Smooth muscle cell (in vitro differentiated cells): ENCODE measurements at regions not wholly inside any gene's neighbourhood (a gene's known extent, or its start where the extent isn't known, plus 50 kb on each side); places are given as distances from the start of the nearest gene placed in this dataset.
"Not testable (repeated sequence)": the region's sequence is repeated elsewhere in the genome, so short reads cannot be mapped to it uniquely, and the experiment has no call there.

Experiments used
- DNase-seq: peaks from one replicate; lab custom pipeline; 2025; ENCODE audit not compliant: unreplicated experiment; lab: John Stamatoyannopoulos, UW
- H2AFZ ChIP-seq: fragments of 200-600 bp; sonication (generic); 2 replicates; pipeline ENCODE4 v1.6.0; 2016; ENCODE audit warnings: antibody characterized with exemption, low read depth, mild to moderate bottlenecking
- H3F3A ChIP-seq: fragments of 200-600 bp; sonication (generic); 2 replicates; pipeline ENCODE4 v1.6.0; 2017; ENCODE audit warnings: antibody characterized with exemption, low read depth
- H3K27ac ChIP-seq: fragments of 200-600 bp; sonication (generic); 2 replicates; pipeline ENCODE4 v1.5.1; 2016; ENCODE audit warnings: low read depth, mild to moderate bottlenecking
- H3K27me3 ChIP-seq: fragments of 200-600 bp; sonication (generic); 2 replicates; pipeline ENCODE4 v1.6.1; 2016; ENCODE audit warnings: low read depth, mild to moderate bottlenecking
- H3K36me3 ChIP-seq: fragments of 200-600 bp; sonication (generic); 2 replicates; pipeline ENCODE4 v1.5.1; 2016; ENCODE audit warnings: low read depth
- H3K4me1 ChIP-seq: fragments of 200-600 bp; sonication (generic); 2 replicates; pipeline ENCODE4 v1.5.1; 2016; ENCODE audit warnings: low read depth
- H3K4me2 ChIP-seq: fragments of 200-600 bp; sonication (generic); 2 replicates; pipeline ENCODE4 v1.6.0; 2016; ENCODE audit warnings: mild to moderate bottlenecking
- H3K4me3 ChIP-seq: fragments of 200-600 bp; sonication (generic); 2 replicates; pipeline ENCODE4 v1.5.1; 2016; ENCODE audit warnings: mild to moderate bottlenecking
- H3K79me2 ChIP-seq: fragments of 200-600 bp; sonication (generic); 2 replicates; pipeline ENCODE4 v1.6.0; 2016; ENCODE audit warnings: low read depth, mild to moderate bottlenecking
- H3K9ac ChIP-seq: fragments of 200-600 bp; sonication (generic); 2 replicates; pipeline ENCODE4 v1.6.0; 2016; ENCODE audit warnings: low read depth
- H3K9me3 ChIP-seq: fragments of 200-600 bp; sonication (generic); replicated peaks from 2 replicates; pipeline ENCODE4 v1.5.1; 2016; ENCODE audit warnings: low read depth
- H4K20me1 ChIP-seq: fragments of 200-600 bp; sonication (generic); 2 replicates; pipeline ENCODE4 v1.6.0; 2016; ENCODE audit warnings: low read depth
- WGBS: methylation state at CpG from one replicate; pipeline ENCODE4 v1.1.7; 2016; ENCODE audit warnings: low lambda C conversion rate; 5-methylcytosine and 5-hydroxymethylcytosine counted together
- TF ChIP-seq, protein P1 (sequence below): fragments of 200-600 bp; sonication (generic); IDR thresholded peaks from 2 replicates; pipeline ENCODE4 v1.5.1; 2017; ENCODE audit warnings: borderline replicate concordance, mild to moderate bottlenecking, antibody characterized with exemption; ENCODE audit not compliant: insufficient read depth, poor library complexity, severe bottlenecking

DNA sequence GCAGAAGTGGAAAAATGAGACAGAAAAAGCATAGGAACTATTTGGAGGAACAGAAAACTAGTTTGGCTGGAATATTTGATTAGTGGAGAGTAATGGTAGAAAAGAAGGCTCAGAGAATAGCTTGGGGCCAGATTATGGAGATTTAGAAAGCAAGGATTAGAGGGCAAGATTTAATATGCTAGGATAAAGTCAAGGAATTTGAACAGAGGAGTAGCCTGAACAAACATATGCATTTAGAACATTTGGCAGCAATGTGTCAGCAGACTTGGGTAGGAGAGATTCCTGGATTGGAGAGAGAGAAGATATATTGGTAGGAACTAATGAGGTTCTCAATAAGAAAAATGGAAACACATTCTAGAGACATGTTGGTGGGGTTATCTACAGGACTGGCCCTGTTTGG, 229.2 kb upstream of the PKP2 start:
- Histone ChIP-seq H3K4me1 (no peaks in the 10 kb centered on the region), H3K9ac (no peak overlapping the region), H3K27ac (no peak overlapping the region), H3K27me3 (no peaks in the 10 kb centered on the region), H3K4me2 (no peak overlapping the region), H2AFZ (no peak overlapping the region), H3K36me3 (no peaks in the 10 kb centered on the region), H4K20me1 (no peaks in the 10 kb centered on the region), H3F3A (no peaks in the 10 kb centered on the region), H3K79me2 (no peaks in the 10 kb centered on the region), H3K9me3 (no peaks in the 10 kb centered on the region), H3K4me3 (no peak overlapping the region)
- TF ChIP-seq, protein P1, sequence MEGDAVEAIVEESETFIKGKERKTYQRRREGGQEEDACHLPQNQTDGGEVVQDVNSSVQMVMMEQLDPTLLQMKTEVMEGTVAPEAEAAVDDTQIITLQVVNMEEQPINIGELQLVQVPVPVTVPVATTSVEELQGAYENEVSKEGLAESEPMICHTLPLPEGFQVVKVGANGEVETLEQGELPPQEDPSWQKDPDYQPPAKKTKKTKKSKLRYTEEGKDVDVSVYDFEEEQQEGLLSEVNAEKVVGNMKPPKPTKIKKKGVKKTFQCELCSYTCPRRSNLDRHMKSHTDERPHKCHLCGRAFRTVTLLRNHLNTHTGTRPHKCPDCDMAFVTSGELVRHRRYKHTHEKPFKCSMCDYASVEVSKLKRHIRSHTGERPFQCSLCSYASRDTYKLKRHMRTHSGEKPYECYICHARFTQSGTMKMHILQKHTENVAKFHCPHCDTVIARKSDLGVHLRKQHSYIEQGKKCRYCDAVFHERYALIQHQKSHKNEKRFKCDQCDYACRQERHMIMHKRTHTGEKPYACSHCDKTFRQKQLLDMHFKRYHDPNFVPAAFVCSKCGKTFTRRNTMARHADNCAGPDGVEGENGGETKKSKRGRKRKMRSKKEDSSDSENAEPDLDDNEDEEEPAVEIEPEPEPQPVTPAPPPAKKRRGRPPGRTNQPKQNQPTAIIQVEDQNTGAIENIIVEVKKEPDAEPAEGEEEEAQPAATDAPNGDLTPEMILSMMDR, result no peak
- DNase-seq, result no peak

DNA sequence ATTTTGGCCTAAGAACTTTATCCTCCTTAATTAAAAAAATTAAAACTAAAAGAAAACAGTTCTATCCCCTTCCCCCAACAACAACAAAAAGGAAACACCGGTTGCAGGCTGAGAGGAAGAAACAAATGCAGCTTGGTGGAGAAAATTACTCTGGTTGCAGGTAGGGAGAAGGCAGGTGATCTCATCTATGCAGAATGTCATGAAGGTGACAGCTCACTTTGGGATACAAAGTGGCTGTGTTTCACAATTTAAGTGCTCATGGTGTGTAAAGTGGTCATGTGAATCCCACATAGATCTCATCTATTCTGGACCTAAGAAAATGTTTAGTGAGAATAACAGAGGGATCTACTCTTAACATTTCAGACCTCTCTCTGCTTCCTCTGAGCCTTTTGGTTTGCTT, 219.7 kb upstream of the PKP2 start:
- Histone ChIP-seq H3K9ac (no peak overlapping the region), H2AFZ (no peak overlapping the region), H3K79me2 (no peaks in the 10 kb centered on the region), H3K27me3 (no peaks in the 10 kb centered on the region), H4K20me1 (no peaks in the 10 kb centered on the region), H3K4me1 (no peaks in the 10 kb centered on the region), H3K4me3 (no peak overlapping the region), H3K36me3 (no peaks in the 10 kb centered on the region), H3F3A (no peaks in the 10 kb centered on the region), H3K9me3 (no peaks in the 10 kb centered on the region), H3K4me2 (peak overlapping the region; percentile 16), H3K27ac (peak overlapping the region; percentile 18)
- TF ChIP-seq, protein P1, result no peak
- no peak for DNase-seq
- 4% methylated on average over 1 of the region's 1 CpG for WGBS

DNA sequence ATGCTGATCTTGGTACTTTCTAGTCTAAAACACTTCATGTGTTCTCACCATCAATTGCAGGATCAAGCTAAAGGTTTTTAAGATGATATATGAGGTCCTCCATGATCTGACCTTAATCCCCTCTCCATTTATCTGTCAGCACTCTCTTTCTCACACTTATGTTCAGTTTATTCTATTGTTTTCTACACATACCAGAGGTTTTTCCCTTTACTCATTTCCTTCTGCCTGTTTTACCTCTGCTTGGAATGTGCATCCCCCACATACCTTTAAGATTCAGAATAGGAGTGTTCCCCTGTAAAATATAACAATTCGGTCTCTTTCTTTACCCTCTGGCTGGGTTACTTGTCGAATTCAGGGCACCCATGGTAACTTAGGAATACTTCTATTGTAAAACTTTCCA, 219.1 kb upstream of the PKP2 start:
- no peak for DNase-seq
- Histone ChIP-seq H3K4me2 (peak overlapping the region; percentile 16), H3K27ac (peak overlapping the region; percentile 18), H3K27me3 (no peaks in the 10 kb centered on the region), H4K20me1 (no peaks in the 10 kb centered on the region), H3K79me2 (no peaks in the 10 kb centered on the region), H3K9me3 (no peaks in the 10 kb centered on the region), H3K4me1 (no peaks in the 10 kb centered on the region), H3K9ac (no peak overlapping the region), H3F3A (no peaks in the 10 kb centered on the region), H3K36me3 (no peaks in the 10 kb centered on the region), H3K4me3 (no peak overlapping the region), H2AFZ (no peak overlapping the region)
- TF ChIP-seq, protein P1, result no peak
- WGBS, result 47% methylated on average over 2 of the region's 2 CpGs

DNA sequence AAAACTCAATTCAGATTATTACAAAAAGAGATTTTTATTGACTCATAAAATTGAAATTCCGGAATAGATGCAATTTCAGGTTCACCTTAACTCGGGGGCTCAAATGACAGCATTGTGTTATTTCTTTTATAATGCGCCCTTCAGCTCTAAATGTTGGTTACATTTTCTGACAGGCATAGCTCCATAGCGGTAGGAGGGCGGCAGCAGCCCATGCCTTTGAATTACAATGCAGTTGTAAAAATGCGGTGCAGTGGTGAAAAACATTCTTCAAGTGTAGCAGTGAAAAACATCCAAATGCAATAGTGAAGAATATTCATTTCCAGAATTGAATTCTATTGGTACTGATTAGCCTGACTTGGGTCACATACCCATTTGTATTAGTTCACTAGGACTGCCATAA, 215.3 kb upstream of the PKP2 start:
- Histone ChIP-seq H3F3A (no peaks in the 10 kb centered on the region), H3K9me3 (no peaks in the 10 kb centered on the region), H3K9ac (no peak overlapping the region), H3K36me3 (no peaks in the 10 kb centered on the region), H4K20me1 (no peaks in the 10 kb centered on the region), H2AFZ (no peak overlapping the region), H3K4me1 (no peaks in the 10 kb centered on the region), H3K4me2 (no peak overlapping the region), H3K27ac (no peak overlapping the region), H3K79me2 (no peaks in the 10 kb centered on the region), H3K27me3 (no peaks in the 10 kb centered on the region), H3K4me3 (no peak overlapping the region)
- TF ChIP-seq, protein P1, result no peak
- WGBS, result 65% methylated on average over 6 of the region's 6 CpGs
- no peak for DNase-seq

DNA sequence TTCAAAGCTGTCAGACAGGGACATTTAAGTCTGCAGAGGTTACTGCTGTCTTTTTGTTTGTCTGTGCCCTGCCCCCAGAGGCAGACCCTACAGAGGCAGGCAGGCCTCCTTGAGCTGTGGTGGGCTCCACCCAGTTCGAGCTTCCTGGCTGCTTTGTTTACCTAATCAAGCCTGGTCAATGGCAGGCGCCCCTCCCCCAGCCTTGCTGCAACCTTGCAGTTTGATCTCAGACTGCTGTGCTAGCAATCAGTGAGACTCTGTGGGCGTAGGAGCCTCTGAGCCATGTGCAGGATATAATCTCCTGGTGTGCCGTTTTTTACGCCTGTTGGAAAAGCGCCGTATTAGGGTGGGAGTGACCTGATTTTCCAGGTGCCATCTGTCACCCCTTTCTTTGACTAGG, 211.2 kb upstream of the PKP2 start:
- H2AFZ ChIP-seq, H4K20me1 ChIP-seq, H3K36me3 ChIP-seq, H3K4me3 ChIP-seq, DNase-seq, H3K27me3 ChIP-seq, H3F3A ChIP-seq, H3K79me2 ChIP-seq, H3K4me2 ChIP-seq, H3K9ac ChIP-seq, H3K4me1 ChIP-seq, H3K27ac ChIP-seq, H3K9me3 ChIP-seq: not testable (repeated sequence)
- 89% methylated on average over 7 of the region's 7 CpGs for WGBS
